ENCODE measurements at regions not wholly inside any gene's neighbourhood (a gene's known extent, or its start where the extent isn't known, plus 50 kb on each side); places are given as distances from the start of the nearest gene placed in this dataset.

DNA sequence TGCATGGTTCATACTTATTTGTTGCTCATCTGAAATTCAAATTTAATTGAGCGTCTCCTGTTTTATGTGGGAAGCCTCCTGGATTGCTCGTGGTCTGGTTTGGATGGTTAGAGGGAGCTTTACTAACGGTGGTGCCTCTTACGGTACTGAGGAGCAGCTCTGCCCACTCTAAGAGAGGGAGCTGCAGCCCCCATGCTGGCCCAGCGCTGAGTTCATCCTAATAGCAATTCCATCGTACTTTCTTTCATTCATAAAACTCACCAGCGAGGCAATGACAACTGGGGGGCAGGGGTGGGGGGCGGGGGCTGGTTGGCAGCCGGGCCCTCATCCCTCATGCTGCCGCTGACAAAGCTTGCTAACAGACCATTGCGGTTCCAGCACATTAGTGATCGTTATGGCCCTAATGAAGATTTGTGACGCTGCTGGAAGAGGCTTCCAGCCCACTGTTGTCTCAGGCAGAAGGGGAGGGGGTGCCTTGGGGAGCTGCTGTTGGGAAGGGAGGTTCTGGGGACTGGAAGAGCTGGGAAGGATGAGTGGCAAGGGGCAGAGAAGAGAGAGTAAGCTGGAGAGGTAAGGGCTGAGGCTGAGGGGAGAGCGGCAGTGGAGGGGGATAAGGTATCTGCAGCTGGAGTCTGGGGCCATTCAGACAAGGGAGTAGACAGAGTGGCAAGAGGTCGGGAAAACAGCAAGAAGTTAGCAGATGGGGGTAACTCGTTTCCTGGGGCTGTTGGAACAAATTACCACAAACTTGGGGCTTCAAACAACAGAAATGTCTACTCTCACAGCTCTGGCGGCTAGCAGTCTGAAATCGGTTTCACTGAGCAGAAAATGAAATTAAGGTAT lies 238.1 kb downstream of the LPIN1 start:
- TF ChIP-seq POLR2A (IDR thresholded peaks at IDR 0.05; ENCODE audit: low read depth, low read length): no peak
- TF ChIP-seq POLR2AphosphoS5 (IDR thresholded peaks at IDR 0.05; ENCODE audit: low read depth, low read length): no peak
- TF ChIP-seq TAF1 (IDR thresholded peaks at IDR 0.05; ENCODE audit: borderline replicate concordance, low read depth, low read length): no peak
- DNase-seq (ENCODE audit: insufficient read length) (no peak), FAIRE-seq (no peak)

DNA sequence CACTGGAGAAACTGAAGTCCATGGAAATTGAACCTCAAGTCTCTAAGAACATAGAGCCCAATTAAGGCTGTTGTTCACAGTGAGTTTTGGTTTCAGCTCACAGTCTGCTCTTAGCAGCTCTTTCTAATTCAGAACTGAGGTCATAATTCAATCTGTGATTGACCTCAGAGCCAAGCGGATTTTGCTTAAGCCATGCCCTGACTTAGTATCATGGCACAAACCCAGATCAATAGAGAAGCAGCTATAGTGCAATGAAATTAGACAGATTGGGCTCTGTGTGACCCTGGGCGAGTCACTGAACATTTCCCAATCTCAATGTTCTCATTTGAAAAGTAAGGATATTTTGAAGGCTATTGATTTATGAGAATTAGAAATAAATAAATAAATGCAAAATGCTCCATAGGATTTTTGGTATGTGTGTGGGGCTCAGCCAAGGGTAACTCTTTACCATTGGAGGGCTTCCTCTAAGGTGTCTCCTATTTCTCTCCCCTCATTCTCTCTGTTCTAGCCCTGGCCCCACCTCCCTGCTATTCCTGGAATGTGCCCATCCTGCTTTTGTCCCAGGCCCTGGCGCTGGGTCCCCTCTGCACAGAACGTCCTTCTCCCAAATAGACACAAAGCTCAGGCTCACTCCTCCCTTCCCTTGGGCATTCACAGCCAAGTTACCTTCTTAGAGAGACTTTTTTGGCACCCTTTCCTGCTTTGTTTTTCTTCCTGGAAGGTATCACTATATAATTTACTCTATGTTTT lies 239.6 kb downstream of the LPIN1 start:
- TF ChIP-seq POLR2AphosphoS5 (IDR thresholded peaks at IDR 0.05; ENCODE audit: low read depth, low read length) (no peak), TAF1 (IDR thresholded peaks at IDR 0.05; ENCODE audit: borderline replicate concordance, low read depth, low read length) (no peak), POLR2A (IDR thresholded peaks at IDR 0.05; ENCODE audit: low read depth, low read length) (no peak)
- FAIRE-seq: no peak
- DNase-seq (ENCODE audit: insufficient read length): no peak

DNA sequence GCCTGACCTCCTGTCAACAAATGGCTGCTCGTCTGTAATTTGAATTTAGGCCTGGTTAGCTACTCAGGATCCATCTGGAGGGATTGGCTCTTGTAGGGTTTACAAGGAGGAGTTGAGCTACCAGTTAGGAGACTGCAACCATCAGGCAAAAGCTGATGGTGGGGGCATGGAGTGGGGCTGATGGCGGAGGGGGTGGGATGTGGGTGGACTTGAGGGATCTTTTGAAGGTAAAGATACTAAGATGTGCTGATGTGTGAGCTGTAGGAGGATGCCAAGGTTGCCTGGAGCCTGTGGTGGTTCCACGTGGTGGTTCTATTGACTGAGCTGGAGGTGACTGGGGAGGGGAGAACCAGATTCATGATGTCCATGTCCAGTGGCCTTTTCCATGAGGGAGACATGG lies 240.7 kb downstream of the LPIN1 start:
- DNase-seq (ENCODE audit: insufficient read length) (no peak), FAIRE-seq (no peak)
- TF ChIP-seq POLR2A (IDR thresholded peaks at IDR 0.05; ENCODE audit: low read depth, low read length) (no peak), POLR2AphosphoS5 (IDR thresholded peaks at IDR 0.05; ENCODE audit: low read depth, low read length) (no peak), TAF1 (IDR thresholded peaks at IDR 0.05; ENCODE audit: borderline replicate concordance, low read depth, low read length) (no peak)

DNA sequence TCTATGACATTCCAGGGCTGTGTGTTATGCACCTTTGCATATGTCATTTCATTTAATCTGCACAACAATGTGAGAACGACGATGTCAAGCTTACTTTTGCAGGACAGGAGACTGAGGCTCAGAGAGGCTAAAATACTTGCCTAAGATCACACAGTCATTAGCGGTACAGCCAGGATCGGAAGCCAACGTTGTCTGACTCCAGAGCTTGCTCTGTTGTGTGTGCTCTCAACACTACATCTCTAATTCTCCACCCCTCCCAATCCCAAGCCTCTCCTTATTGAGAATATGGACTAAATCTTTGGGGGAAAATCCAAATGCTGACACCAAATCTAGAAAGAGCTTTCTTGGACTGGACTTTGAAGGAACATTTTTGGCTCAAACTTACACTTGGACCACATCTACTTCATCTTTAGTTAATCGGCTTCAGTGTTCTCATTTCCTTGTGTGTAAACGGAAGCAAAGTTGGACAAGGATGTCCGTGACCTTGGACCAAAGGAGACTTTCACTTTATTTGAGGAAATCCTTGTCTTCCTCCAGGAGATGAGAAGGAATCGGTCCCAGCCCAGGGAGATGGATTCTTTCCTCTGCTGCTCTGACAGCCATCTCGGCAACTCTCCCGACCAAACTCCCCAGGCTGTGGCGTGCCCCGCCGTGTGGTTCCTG lies 242.4 kb downstream of the LPIN1 start:
- FAIRE-seq (no peak), DNase-seq (ENCODE audit: insufficient read length) (no peak)
- no peak for TF ChIP-seq POLR2AphosphoS5 (IDR thresholded peaks at IDR 0.05; ENCODE audit: low read depth, low read length)
- TF ChIP-seq TAF1 (IDR thresholded peaks at IDR 0.05; ENCODE audit: borderline replicate concordance, low read depth, low read length): no peak
- no peak for TF ChIP-seq POLR2A (IDR thresholded peaks at IDR 0.05; ENCODE audit: low read depth, low read length)

DNA sequence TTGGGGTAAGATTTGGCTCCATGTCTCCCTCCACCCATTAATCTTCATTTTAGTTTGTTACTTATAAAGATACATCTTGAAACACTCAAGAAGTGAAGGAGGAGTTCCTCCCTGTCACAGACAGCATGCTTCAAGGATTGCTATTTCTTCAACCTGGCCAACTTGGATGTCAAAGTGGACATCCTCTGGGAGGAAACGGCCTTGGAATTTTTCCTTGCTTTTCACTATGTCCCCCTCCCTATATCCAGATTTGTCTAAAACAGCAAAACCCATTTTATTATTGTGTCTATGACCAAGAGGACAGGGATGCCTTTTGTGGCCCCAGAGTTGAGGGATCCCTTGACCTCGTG lies 242.9 kb downstream of the LPIN1 start:
- DNase-seq (ENCODE audit: insufficient read length): no peak
- no peak for TF ChIP-seq POLR2A (IDR thresholded peaks at IDR 0.05; ENCODE audit: low read depth, low read length)
- TF ChIP-seq TAF1 (IDR thresholded peaks at IDR 0.05; ENCODE audit: borderline replicate concordance, low read depth, low read length): no peak
- TF ChIP-seq POLR2AphosphoS5 (IDR thresholded peaks at IDR 0.05; ENCODE audit: low read depth, low read length): no peak
- no peak for FAIRE-seq

DNA sequence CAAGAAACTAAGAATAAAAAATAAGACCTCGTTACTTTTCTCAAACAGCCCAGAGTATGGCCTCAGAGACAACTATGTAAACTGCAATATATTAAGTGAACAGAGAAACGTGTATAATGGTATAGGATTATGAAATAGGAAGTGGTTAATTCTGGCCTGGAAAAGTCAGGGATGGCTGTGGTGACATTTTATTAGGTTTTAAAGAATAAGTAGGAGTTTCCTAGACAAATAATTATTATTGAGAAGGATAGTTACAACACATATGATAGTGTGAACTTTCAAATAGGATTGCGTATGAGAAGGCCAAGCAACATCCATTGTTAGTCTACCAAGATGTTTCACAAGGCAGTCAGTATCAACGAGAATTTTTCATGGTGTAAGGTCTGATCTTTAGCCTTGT lies 244.1 kb downstream of the LPIN1 start:
- TF ChIP-seq TAF1 (IDR thresholded peaks at IDR 0.05; ENCODE audit: borderline replicate concordance, low read depth, low read length) (no peak), POLR2A (IDR thresholded peaks at IDR 0.05; ENCODE audit: low read depth, low read length) (no peak), POLR2AphosphoS5 (IDR thresholded peaks at IDR 0.05; ENCODE audit: low read depth, low read length) (no peak)
- FAIRE-seq: no peak
- DNase-seq (ENCODE audit: insufficient read length): no peak

DNA sequence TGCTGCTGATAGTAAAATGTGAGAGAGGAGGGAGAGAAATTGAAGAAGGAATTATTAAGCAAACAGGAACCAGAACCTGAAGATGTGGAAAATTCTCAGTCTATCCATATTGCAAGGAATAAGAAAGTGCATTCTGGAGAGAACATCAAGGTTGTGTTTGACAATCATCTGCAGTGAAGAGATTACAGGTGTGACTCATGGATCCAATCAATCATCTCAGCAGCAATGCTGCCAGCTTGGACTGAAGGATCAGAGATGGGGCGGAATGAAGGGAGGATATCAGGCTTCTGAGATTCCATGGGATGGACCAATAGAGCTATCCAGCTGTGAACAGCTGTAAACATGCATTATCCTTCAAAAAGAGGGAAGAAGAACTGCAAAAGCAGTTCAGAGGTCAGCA lies 247.3 kb downstream of the LPIN1 start:
- no peak for DNase-seq (ENCODE audit: insufficient read length)
- TF ChIP-seq TAF1 (IDR thresholded peaks at IDR 0.05; ENCODE audit: borderline replicate concordance, low read depth, low read length) (no peak), POLR2AphosphoS5 (IDR thresholded peaks at IDR 0.05; ENCODE audit: low read depth, low read length) (no peak), POLR2A (IDR thresholded peaks at IDR 0.05; ENCODE audit: low read depth, low read length) (no peak)
- no peak for FAIRE-seq

DNA sequence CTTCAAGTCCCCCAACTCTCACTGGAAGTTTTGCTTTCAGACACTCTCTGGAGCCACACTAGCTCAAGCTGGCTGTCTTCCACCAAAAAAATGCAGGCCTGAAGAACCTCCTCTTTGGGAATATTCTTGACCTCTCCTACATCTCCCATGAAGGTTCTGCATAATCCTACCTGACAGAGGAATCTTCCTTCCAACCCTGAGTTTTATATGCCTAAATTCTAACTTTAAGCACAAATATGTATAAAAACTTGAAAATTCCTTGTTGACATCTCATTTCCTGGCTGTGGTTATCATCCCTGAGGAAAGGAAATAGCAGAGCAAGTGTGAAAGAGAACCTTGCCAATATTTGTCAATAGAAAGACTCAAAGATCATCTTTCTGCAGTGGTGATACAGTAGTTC lies 249.0 kb downstream of the LPIN1 start:
- TF ChIP-seq POLR2A (IDR thresholded peaks at IDR 0.05; ENCODE audit: low read depth, low read length) (no peak), TAF1 (IDR thresholded peaks at IDR 0.05; ENCODE audit: borderline replicate concordance, low read depth, low read length) (no peak), POLR2AphosphoS5 (IDR thresholded peaks at IDR 0.05; ENCODE audit: low read depth, low read length) (no peak)

DNA sequence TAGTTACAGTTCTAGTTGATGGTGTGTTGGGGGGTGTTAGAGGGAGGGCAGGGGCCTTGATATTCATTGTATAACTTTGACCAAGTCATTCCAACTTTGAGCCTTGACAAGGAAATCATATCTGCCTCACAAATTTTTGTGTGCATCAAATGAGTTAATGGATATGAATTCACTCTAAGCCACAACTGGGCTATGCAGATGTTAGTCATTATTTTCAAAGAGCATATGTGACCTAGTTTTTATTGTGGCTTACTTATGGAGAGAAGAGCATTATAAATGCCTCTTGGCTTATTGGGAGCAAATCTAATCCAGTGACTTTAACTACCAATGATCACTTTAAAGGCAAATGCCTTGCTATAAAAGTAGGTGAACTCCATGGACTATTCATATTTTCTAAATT lies 250.2 kb downstream of the LPIN1 start:
- DNase-seq (ENCODE audit: insufficient read length) (no peak), FAIRE-seq (no peak)
- no peak for TF ChIP-seq POLR2AphosphoS5 (IDR thresholded peaks at IDR 0.05; ENCODE audit: low read depth, low read length)
- no peak for TF ChIP-seq TAF1 (IDR thresholded peaks at IDR 0.05; ENCODE audit: borderline replicate concordance, low read depth, low read length)
- no peak for TF ChIP-seq POLR2A (IDR thresholded peaks at IDR 0.05; ENCODE audit: low read depth, low read length)

More for the DNA sequence above, 249.0 kb downstream of the LPIN1 start:
- FAIRE-seq (no peak), DNase-seq (ENCODE audit: insufficient read length) (no peak)

DNA sequence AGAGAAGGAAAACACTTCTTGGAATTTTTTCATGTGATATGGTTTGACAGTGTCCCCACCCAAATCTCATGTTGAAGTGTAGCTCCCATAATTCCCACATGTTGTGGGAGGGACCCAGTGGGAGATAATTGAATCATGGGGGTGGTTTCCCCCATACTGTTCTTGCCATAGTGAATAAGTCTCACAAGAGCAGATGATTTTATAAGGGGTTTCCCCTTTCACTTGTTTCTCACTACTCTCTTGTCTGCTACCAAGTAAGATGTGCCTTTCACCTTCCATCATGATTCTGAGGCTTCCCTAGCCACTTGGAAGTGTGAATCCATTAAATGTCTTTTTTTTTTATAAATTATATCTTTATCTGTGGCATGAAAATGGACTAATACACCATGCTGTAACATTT lies 250.7 kb downstream of the LPIN1 start:
- FAIRE-seq (no peak), DNase-seq (ENCODE audit: insufficient read length) (no peak)
- TF ChIP-seq TAF1 (IDR thresholded peaks at IDR 0.05; ENCODE audit: borderline replicate concordance, low read depth, low read length): no peak

DNA sequence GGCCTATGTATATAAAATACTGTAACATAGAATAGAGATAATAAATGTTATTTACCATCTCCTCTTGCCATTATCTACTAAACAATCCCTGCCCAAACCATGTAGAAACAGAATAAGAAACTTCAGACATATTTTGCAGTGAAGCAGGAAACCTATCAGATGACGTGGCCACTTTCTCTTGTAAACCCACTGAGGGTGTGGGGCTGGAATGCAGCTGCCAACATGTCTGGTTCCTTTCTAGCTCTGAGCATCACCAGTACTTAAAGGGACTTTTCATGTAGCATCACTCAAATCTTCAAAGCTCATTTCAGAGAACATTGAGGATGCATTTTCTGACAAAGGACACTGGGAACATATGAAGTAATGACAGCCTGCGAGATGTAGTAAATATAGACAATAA lies 251.8 kb downstream of the LPIN1 start:
- TF ChIP-seq POLR2AphosphoS5 (IDR thresholded peaks at IDR 0.05; ENCODE audit: low read depth, low read length) (no peak), TAF1 (IDR thresholded peaks at IDR 0.05; ENCODE audit: borderline replicate concordance, low read depth, low read length) (no peak), POLR2A (IDR thresholded peaks at IDR 0.05; ENCODE audit: low read depth, low read length) (no peak)
- DNase-seq (ENCODE audit: insufficient read length) (no peak), FAIRE-seq (peak; percentile 91)
